PC-3 (cell line): ENCODE measurements at regions not wholly inside any gene's neighbourhood (a gene's known extent, or its start where the extent isn't known, plus 50 kb on each side); places are given as distances from the start of the nearest gene placed in this dataset.

Experiments used
- ATAC-seq: fragments of 200-7000 bp; cut with Tn5 transposase; 2 replicates; pipeline ENCODE4 v1.9.1; 2020; ENCODE audit warnings: mild to moderate bottlenecking, moderate library complexity
- BruUV-seq: library from RNA; stranded (reverse); fragments of 400-500 nt; replicated peaks from 2 replicates; lab custom pipeline; 2021; lab: Mats Ljungman, UMichigan
- CTCF ChIA-PET: fragments of 300-600 bp; sonication (Branson Sonifier 250); formaldehyde crosslinking; loops from one replicate; lab custom pipeline; 2022; ENCODE audit warnings: antibody characterized with exemption; lab: Charles Lee
- POLR2A ChIA-PET: fragments of 300-600 bp; sonication (Branson Sonifier 250); formaldehyde crosslinking; loops from one replicate; lab custom pipeline; 2022; ENCODE audit warnings: antibody characterized with exemption; ENCODE audit not compliant: unreplicated experiment; lab: Charles Lee
- DNase-seq: peaks from one replicate; pipeline ENCODE4 v3.0.0-alpha.2; 2015
- H2AFZ ChIP-seq: fragments of 300-600 bp; sonication (generic); 2 replicates; pipeline ENCODE4 v1.6.0; 2016; ENCODE audit warnings: antibody characterized with exemption, low read length
- H3F3A ChIP-seq: fragments of 300-600 bp; sonication (generic); one replicate; pipeline ENCODE4 v1.6.0; 2017; ENCODE audit warnings: antibody characterized with exemption, low read length, control low read depth, mild to moderate bottlenecking; ENCODE audit not compliant: unreplicated experiment
- H3K27ac ChIP-seq: fragments of 300-600 bp; sonication (generic); 2 replicates; pipeline ENCODE4 v1.5.1; 2016; ENCODE audit warnings: mild to moderate bottlenecking, low read length
- H3K27me3 ChIP-seq: fragments of 300-600 bp; sonication (generic); 2 replicates; pipeline ENCODE4 v1.6.1; 2016; ENCODE audit warnings: low read length, mixed read lengths
- H3K36me3 ChIP-seq: fragments of 300-600 bp; sonication (generic); 2 replicates; pipeline ENCODE4 v1.6.1; 2016; ENCODE audit warnings: low read depth, mixed run types, low read length, mixed read lengths
- H3K4me1 ChIP-seq: fragments of 300-600 bp; sonication (generic); 2 replicates; pipeline ENCODE4 v1.5.1; 2016; ENCODE audit warnings: low read length; ENCODE audit not compliant: insufficient read depth
- H3K4me2 ChIP-seq: fragments of 300-600 bp; sonication (generic); 2 replicates; pipeline ENCODE4 v1.6.0; 2016; ENCODE audit warnings: low read length
- H3K4me3 ChIP-seq: fragments of 300-600 bp; sonication (generic); 2 replicates; pipeline ENCODE4 v1.5.1; 2016; ENCODE audit warnings: mild to moderate bottlenecking, low read length, mixed read lengths
- H3K79me2 ChIP-seq: fragments of 300-600 bp; sonication (generic); 2 replicates; pipeline ENCODE4 v1.6.1; 2017; ENCODE audit warnings: low read length, mixed read lengths
- H3K9ac ChIP-seq: fragments of 300-600 bp; sonication (generic); 2 replicates; pipeline ENCODE4 v1.6.0; 2016; ENCODE audit warnings: mild to moderate bottlenecking, low read length
- H3K9me2 ChIP-seq: fragments of 300-600 bp; sonication (generic); replicated peaks from 2 replicates; pipeline ENCODE4 v1.6.1; 2016; ENCODE audit warnings: mixed run types, low read length, mixed read lengths
- H3K9me3 ChIP-seq: fragments of 300-600 bp; sonication (generic); 2 replicates; pipeline ENCODE4 v1.6.1; 2016; ENCODE audit warnings: low read length, mixed read lengths
- H4K20me1 ChIP-seq: fragments of 300-600 bp; sonication (generic); 2 replicates; pipeline ENCODE4 v1.6.1; 2016; ENCODE audit warnings: low read length, mixed read lengths
- EZH2 ChIP-seq: fragments of 300-600 bp; sonication (generic); IDR thresholded peaks from one replicate; pipeline ENCODE4 v1.6.1; 2017; ENCODE audit warnings: antibody characterized with exemption, mild to moderate bottlenecking, low read length; ENCODE audit not compliant: unreplicated experiment
- EZH2phosphoT487 ChIP-seq: fragments of 300-600 bp; sonication (generic); IDR thresholded peaks from 2 replicates; pipeline ENCODE4 v1.6.1; 2018; ENCODE audit warnings: mild to moderate bottlenecking, antibody characterized with exemption, low read length, borderline replicate concordance
- intact Hi-C: fragments of 100-400 bp; cut with micrococcal nuclease; formaldehyde crosslinking; loops from 2 replicates; pipeline ENCODE4 v1.9.0; 2023
- TF ChIP-seq, protein P1 (sequence below): fragments of 300-600 bp; sonication (generic); conservative IDR thresholded peaks from 2 replicates; pipeline ENCODE4 v1.5.1; 2017; ENCODE audit warnings: antibody characterized with exemption, low read depth, mild to moderate bottlenecking, low read length

DNA sequence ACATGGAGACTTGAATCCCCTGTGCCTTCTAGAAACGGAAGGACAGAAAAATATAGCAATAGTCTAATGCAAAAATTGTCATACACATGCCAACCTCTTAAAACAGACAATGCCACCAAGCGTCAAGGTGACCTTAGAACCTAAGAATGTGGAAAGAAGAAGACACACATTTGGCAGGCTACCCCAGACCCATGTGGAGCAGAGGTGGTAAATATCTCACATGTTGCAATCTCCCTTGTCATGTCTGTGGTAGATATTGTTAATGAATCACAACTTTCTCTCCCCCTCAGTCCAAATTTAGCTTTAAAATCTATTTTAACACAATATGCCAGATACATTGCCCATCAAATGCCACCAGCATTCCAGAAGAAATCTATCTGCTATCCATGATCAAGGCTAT is 137.4 kb downstream of the HNMT start:
- intact Hi-C loops, result no loop called here
- H2AFZ ChIP-seq, result no peak overlapping the region
- H3K27ac ChIP-seq, result no peak overlapping the region
- H3K4me2 ChIP-seq, result no peak overlapping the region
- POLR2A ChIA-PET, result no interaction called here
- H4K20me1 ChIP-seq, result no peaks in the 10 kb centered on the region
- no peaks in the 10 kb centered on the region for H3K9me2 ChIP-seq
- no peaks in the 10 kb centered on the region for H3K27me3 ChIP-seq
- no peaks in the 10 kb centered on the region for H3F3A ChIP-seq
- DNase-seq (no peak), ATAC-seq (no peak)
- no peak overlapping the region for H3K9ac ChIP-seq
- no TSS peak for BruUV-seq
- H3K79me2 ChIP-seq, result no peaks in the 10 kb centered on the region
- peaks cover 3% of the 10 kb centered on the region for H3K4me1 ChIP-seq
- CTCF ChIA-PET, result no interaction called here
- no peaks in the 10 kb centered on the region for H3K9me3 ChIP-seq
- TF ChIP-seq EZH2 (no peak), EZH2phosphoT487 (no peak)
- TF ChIP-seq, protein P1, sequence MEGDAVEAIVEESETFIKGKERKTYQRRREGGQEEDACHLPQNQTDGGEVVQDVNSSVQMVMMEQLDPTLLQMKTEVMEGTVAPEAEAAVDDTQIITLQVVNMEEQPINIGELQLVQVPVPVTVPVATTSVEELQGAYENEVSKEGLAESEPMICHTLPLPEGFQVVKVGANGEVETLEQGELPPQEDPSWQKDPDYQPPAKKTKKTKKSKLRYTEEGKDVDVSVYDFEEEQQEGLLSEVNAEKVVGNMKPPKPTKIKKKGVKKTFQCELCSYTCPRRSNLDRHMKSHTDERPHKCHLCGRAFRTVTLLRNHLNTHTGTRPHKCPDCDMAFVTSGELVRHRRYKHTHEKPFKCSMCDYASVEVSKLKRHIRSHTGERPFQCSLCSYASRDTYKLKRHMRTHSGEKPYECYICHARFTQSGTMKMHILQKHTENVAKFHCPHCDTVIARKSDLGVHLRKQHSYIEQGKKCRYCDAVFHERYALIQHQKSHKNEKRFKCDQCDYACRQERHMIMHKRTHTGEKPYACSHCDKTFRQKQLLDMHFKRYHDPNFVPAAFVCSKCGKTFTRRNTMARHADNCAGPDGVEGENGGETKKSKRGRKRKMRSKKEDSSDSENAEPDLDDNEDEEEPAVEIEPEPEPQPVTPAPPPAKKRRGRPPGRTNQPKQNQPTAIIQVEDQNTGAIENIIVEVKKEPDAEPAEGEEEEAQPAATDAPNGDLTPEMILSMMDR, result no peak
- H3K4me3 ChIP-seq, result no peak overlapping the region
- no peaks in the 10 kb centered on the region for H3K36me3 ChIP-seq

- TF ChIP-seq, protein P1, result no peak
- TF ChIP-seq EZH2 (no peak), EZH2phosphoT487 (no peak)
- no peaks in the 10 kb centered on the region for H3F3A ChIP-seq
Observed at GRCh38 chr2:138102664-138103063, 138.4 kb downstream of the HNMT start.

GRCh38 chr2:138103156-138103555 is 138.9 kb downstream of the HNMT start:
- Histone ChIP-seq H3K4me2 (no peak overlapping the region), H3K27ac (no peak overlapping the region), H3K27me3 (no peaks in the 10 kb centered on the region), H4K20me1 (no peaks in the 10 kb centered on the region), H3K4me1 (peaks cover 14% of the 10 kb centered on the region), H3K9me3 (no peaks in the 10 kb centered on the region), H3K4me3 (no peak overlapping the region), H3K9me2 (no peaks in the 10 kb centered on the region), H3K9ac (no peak overlapping the region), H3K36me3 (no peaks in the 10 kb centered on the region), H3F3A (no peaks in the 10 kb centered on the region), H2AFZ (no peak overlapping the region), H3K79me2 (no peaks in the 10 kb centered on the region)
- no peak for ATAC-seq
- ChIA-PET CTCF (no interaction called here), POLR2A (no interaction called here)
- BruUV-seq, result no TSS peak
- no peak for DNase-seq
- TF ChIP-seq EZH2, result no peak
- TF ChIP-seq, protein P1, result no peak
- TF ChIP-seq EZH2phosphoT487, result no peak
- intact Hi-C loops, result no loop called here

More at GRCh38 chr2:138102664-138103063, 138.4 kb downstream of the HNMT start:
- H3K4me1 ChIP-seq, result peaks cover 12% of the 10 kb centered on the region
- no peak overlapping the region for H3K27ac ChIP-seq
- no peak overlapping the region for H2AFZ ChIP-seq
- no peaks in the 10 kb centered on the region for H3K9me2 ChIP-seq
- ATAC-seq, result no peak
- ChIA-PET POLR2A (no interaction called here), CTCF (no interaction called here)
- H3K4me2 ChIP-seq, result no peak overlapping the region
- no TSS peak for BruUV-seq
- H3K36me3 ChIP-seq, result no peaks in the 10 kb centered on the region
- no peak overlapping the region for H3K9ac ChIP-seq
- no peaks in the 10 kb centered on the region for H3K27me3 ChIP-seq
- H3K79me2 ChIP-seq, result no peaks in the 10 kb centered on the region
- no peaks in the 10 kb centered on the region for H3K9me3 ChIP-seq
- intact Hi-C loops, result no loop called here
- no peaks in the 10 kb centered on the region for H4K20me1 ChIP-seq
- no peak overlapping the region for H3K4me3 ChIP-seq
- DNase-seq, result no peak
